CD1c-positive myeloid dendritic cell (primary cell): ENCODE measurements at regions not wholly inside any gene's neighbourhood (a gene's known extent, or its start where the extent isn't known, plus 50 kb on each side); places are given as distances from the start of the nearest gene placed in this dataset.
A peak's percentile ranks its signal among the peaks of the same experiment; 100 is the strongest.
"Not testable (repeated sequence)": the region's sequence is repeated elsewhere in the genome, so short reads cannot be mapped to it uniquely, and the experiment has no call there.

Experiments used
- DNase-seq: peaks from one replicate; pipeline ENCODE4 v3.0.0-alpha.2; 2016; ENCODE audit errors: extremely low spot score

GRCh38 chr22:26806445-26807175 lies 149.2 kb downstream of the MIAT start:
- DNase-seq, result no peak

- no peak for DNase-seq
Measured at GRCh38 chr22:26811647-26811992, 154.2 kb downstream of the MIAT start.

DNA sequence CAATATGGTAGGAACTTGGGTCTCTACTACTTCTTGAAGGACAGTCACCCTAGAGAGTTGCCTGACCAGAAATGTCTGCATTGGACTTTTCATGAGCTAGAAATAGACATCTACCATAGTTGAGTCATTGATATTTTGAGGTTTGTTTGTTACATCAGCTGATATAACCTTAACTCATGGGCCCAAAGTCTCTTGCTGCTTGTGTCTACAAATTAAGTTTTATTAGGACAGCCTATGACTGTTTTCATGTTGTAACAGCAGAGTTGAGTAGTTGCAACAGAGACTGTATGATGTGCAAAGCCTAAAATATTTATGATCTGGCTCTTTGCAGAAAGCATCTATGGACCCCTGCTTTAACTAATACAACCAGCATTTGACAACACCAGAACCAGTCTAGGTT lies 155.3 kb downstream of the MIAT start:
- no peak for DNase-seq

- no peak for DNase-seq
Measured at GRCh38 chr22:26816726-26817125, 159.3 kb downstream of the MIAT start.

DNA sequence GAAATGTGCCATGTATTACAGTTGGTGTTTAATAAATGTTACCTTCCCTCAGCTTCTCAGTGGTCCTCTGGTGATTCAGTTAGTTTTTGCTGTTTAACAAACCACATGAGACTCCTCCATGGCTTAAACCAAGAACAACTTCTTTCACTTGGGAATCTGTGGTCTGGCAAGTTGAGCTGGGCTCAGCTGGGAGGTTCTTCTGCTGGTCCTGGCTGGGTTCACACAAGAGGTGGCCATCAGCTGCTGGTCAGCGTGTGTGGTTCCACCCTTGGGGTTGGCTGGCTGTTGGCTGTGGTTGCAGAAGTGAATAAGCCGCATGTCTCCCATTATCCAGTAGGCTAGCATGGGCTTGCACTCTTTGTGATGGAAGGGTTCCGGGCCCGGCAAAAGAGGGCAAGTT lies 160.5 kb downstream of the MIAT start:
- no peak for DNase-seq

DNA sequence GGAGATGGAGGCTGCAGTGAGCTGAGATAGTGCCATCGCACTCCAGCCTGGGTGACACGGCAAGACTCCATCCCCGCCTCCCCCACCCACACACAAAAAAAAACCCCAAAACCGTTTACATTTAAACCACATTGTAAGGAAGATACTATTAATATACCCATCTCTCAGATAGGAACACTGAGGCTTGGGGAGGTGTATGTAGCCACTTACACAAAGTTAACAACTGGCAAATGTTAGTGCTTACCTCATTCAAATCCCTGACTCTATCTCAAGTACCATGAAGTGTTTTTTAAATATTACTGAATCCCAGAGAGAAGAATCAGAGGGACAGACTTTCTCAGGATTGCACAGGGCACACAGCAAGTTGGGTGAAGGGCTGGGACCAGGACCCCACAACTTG lies 164.5 kb downstream of the MIAT start:
- DNase-seq, result no peak

- DNase-seq, result no peak
Measured at GRCh38 chr22:26822313-26822712, 164.9 kb downstream of the MIAT start.

DNA sequence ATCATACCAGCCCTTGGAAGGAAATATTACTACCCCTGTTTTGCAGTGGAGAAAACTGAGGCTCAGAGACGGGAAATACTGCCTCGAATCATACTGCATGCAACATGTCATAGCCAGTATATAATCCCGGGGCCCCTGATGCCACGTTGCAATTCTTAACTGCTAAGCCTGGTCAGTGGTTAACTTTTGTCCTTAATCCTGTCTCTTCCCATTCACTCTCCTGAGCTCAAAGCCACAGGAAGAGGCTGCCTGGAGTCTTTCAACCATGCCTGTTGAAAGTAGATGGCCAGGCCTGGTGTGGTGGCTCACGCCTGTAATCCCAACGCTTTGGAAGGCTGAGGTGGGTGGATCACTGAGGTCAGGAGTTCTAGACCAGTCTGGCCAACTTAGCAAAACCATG lies 166.6 kb downstream of the MIAT start:
- no peak for DNase-seq

- no peak for DNase-seq
Measured at GRCh38 chr22:26825960-26826935, 168.9 kb downstream of the MIAT start.

GRCh38 chr22:26827611-26828010 lies 170.2 kb downstream of the MIAT start:
- no peak for DNase-seq

DNA sequence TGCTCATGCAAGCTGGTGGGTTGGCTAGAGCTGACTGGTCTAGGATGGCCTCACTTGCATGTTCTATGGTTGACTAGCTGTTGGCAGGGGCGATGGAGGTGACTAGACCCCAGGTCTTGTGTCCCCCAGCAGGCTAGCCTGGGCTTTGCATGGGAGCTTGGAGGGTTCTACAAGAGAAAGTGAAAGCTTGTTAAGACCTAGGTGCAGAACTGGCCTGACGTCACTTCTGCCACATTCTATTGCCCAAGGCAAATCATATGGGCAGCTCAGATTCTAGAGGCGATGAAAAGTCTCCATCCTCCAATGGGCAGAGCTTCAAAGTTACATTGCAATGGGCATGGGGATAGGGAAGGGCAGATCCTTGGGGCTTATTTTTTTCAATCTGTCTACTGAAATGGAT lies 170.9 kb downstream of the MIAT start:
- no peak for DNase-seq

DNA sequence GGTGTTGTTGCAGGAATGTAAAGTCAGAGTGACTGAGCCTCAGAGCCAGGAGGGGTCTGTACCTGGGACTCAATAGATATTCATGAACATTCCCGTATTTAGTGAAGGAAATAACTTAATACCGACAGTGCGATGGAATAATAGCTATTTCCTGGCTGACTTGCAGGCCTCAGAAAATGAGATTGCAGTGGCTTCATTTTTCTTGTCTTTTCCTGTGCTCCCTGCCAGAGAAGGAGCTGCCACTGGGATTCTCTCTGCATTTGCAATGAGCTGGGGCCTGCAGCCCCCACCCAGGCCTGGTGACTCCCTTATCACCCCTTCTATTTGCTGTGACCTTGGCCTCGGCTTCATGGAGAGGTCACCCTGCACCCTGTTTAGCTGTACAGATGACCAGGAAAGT lies 173.4 kb downstream of the MIAT start:
- no peak for DNase-seq

GRCh38 chr22:26835023-26835422 lies 177.6 kb downstream of the MIAT start:
- no peak for DNase-seq

- DNase-seq, result peak; percentile 32
Measured at GRCh38 chr22:26835929-26836528, 178.6 kb downstream of the MIAT start.

- no peak for DNase-seq
Measured at GRCh38 chr22:26837784-26838470, 180.5 kb downstream of the MIAT start.

DNA sequence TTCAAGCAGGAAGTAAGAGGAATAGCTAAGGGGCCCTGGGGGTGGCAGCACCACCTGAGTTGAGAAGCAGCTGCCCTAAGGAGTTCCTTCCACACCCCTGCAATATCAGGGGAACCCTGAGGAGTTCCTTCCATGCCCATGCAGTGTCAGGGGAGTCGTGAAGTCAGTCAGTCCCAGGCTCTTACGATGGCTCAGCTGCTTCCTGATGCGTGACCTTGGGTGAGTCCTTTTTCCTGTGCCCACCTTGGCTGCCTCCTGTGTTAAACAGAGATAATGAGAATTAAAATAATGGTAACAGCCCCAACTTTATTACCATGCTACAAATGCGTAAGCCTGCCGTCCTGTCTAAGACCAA lies 181.1 kb downstream of the MIAT start:
- DNase-seq, result no peak

DNA sequence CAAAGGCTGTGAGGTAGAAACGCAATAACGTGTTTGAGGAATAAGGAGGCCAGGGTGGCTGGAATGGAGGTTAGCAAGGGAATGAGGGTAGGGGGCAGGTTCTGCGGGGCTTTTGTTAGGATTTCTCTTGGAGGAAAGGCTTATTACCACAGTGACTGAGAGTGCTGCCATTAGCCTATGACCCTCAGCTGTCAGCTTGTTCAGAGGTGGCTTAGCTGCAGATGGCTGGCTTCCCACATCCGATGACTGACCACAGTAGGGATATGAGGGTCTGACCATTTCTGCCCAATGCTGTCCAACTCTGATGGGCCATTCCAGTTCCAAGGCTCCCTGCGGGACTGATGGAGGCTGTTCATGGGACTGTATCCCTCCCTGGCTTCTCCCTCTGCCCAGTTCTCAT lies 181.8 kb downstream of the MIAT start:
- DNase-seq, result no peak

GRCh38 chr22:26840770-26841169 lies 183.4 kb downstream of the MIAT start:
- not testable (repeated sequence) for DNase-seq

DNA sequence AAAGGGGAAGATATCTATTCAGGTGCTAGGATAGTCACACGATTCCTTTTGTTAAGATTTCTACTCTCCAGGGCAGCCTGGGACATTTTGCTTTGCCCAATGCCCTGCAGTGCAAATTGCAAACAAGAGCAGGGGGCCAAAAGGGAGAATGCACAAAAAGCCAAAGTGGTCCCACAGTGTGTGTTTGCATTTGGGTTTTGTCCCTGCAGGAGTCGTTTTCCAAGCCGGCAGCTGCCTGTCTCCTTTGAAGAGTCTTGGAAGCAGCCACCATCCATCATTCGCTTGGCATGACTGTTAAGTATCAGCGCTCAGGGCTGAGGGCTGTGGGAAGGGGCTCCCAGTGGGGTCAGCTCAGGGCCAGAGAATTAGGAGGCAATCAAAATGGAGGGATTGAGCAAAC lies 184.7 kb downstream of the MIAT start:
- no peak for DNase-seq

DNA sequence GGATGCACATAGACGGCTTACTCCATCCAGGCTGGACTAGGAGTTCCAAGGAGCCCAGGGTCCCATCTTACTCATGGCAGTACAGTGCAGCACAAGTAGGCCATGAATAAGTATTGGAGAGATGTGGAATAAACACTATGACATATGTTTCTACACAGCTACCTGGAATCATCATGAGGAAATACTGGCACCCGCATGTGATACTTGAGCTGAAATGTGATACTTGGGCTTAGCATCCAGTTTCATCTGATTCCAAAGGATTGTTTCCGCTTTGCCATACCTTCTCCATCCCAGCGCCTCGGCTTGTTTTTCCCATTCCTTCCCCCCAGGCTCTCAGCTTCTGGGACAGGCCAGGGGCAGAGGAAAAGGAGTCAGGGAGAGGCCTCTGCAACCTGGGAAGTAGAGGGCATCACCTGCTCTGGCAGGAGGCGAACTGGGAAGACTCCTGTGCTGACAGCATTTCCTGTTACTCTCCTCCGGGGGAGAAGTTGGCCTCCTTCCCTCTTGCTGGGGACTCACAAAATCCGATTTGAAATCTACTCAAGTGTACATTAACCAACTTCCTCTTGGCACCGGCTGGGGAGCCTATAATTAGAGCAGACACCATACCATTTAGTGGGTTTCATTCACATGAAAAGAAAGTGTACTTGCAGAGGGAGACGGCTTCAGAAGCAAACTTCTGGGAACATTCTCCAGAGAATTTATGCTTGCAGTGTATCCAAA lies 187.8 kb downstream of the MIAT start:
- no peak for DNase-seq

DNA sequence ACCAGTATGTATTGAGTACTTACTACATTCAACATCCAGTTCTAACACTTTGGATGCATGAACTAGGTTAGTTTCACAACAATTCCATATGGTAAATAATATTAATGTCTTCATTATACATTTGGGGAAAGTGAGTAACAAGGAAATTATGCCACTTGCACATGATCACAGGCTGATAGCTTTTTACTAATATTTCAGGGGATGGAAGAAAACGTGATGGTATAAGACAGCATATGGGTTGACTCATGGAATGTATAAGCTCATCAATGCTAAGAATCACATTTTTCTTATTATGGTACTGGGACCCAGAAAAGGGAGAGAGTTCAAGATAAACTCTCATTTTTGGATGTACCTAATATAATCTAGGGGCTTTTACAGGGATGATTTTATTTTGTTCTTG lies 188.7 kb downstream of the MIAT start:
- DNase-seq, result no peak

GRCh38 chr22:26846645-26847044 lies 189.3 kb downstream of the MIAT start:
- DNase-seq, result no peak
